Mesenchymal stem cell (in vitro differentiated cells and primary cell): ENCODE measurements at regions not wholly inside any gene's neighbourhood (a gene's known extent, or its start where the extent isn't known, plus 50 kb on each side); places are given as distances from the start of the nearest gene placed in this dataset.

Experiments
- DNase-seq: peaks from one replicate; pipeline ENCODE4 v3.0.0-alpha.2; 2013
- H2AFZ ChIP-seq: one replicate; pipeline ENCODE4 v1.6.1; 2013; ENCODE audit warnings: low read depth, mild to moderate bottlenecking, control low read depth, inconsistent platforms, low read length, moderate library complexity
- H2AK5ac ChIP-seq: 2 replicates; pipeline ENCODE4 v1.6.1; 2013; ENCODE audit warnings: low read length, moderate library complexity, mild to moderate bottlenecking, inconsistent platforms; ENCODE audit not compliant: severe bottlenecking
- H2BK120ac ChIP-seq: one replicate; pipeline ENCODE4 v1.6.1; 2013; ENCODE audit warnings: low read depth, mild to moderate bottlenecking, inconsistent platforms, low read length, moderate library complexity
- H2BK12ac ChIP-seq, 2 experiments: one replicate each; pipeline ENCODE4 v1.6.1; 2013; ENCODE audit warnings: inconsistent platforms in 2 of 2, low read length in 2 of 2, mild to moderate bottlenecking in 2 of 2, moderate library complexity in 2 of 2, control low read depth in 1 of 2
- H2BK15ac ChIP-seq: one replicate; pipeline ENCODE4 v1.6.1; 2013; ENCODE audit warnings: mild to moderate bottlenecking, low read depth, inconsistent platforms; ENCODE audit not compliant: poor library complexity, severe bottlenecking
- H2BK5ac ChIP-seq: 2 replicates; pipeline ENCODE4 v1.6.1; 2013; ENCODE audit warnings: low read depth, mild to moderate bottlenecking, low read length, control low read depth, inconsistent platforms; ENCODE audit not compliant: poor library complexity, severe bottlenecking
- H3K14ac ChIP-seq, 2 experiments: one replicate each; pipeline ENCODE4 v1.6.1; 2013; ENCODE audit warnings: inconsistent platforms in 2 of 2, low read length in 2 of 2, control low read depth in 1 of 2, mild to moderate bottlenecking in 1 of 2, moderate library complexity in 1 of 2
- H3K18ac ChIP-seq, 2 experiments: one replicate each; pipeline ENCODE4 v1.6.1; 2013; ENCODE audit warnings: inconsistent platforms in 2 of 2, low read length in 2 of 2, control low read depth in 1 of 2, low read depth in 1 of 2, mild to moderate bottlenecking in 1 of 2
- H3K23ac ChIP-seq, 2 experiments: one replicate each; pipeline ENCODE4 v1.6.1; 2013; ENCODE audit warnings: inconsistent platforms in 2 of 2, low read length in 2 of 2, mild to moderate bottlenecking in 2 of 2, moderate library complexity in 2 of 2, control low read depth in 1 of 2
- H3K27ac ChIP-seq: 2 replicates; pipeline ENCODE4 v1.5.1; 2013; ENCODE audit warnings: mild to moderate bottlenecking, moderate library complexity, low read length, control low read depth, inconsistent platforms; ENCODE audit not compliant: poor library complexity, severe bottlenecking
- H3K27me3 ChIP-seq, 2 experiments: 2 replicates each; pipeline versions ENCODE4 v1.6.1 to v1.7.0; 2013; ENCODE audit warnings: low read length in 2 of 2, mild to moderate bottlenecking in 2 of 2, moderate library complexity in 2 of 2, control low read depth in 1 of 2, inconsistent platforms in 1 of 2; ENCODE audit not compliant: control insufficient read depth in 1 of 2, insufficient read depth in 1 of 2
- H3K36me3 ChIP-seq, 2 experiments: 2 replicates each; pipeline versions ENCODE4 v1.6.1 to v1.7.0; 2013; ENCODE audit warnings: low read length in 2 of 2, control low read depth in 1 of 2, inconsistent platforms in 1 of 2, low read depth in 1 of 2, mild to moderate bottlenecking in 1 of 2; ENCODE audit not compliant: insufficient read depth in 2 of 2, control insufficient read depth in 1 of 2
- H3K4ac ChIP-seq, 2 experiments: one replicate each; pipeline ENCODE4 v1.6.1; 2013; ENCODE audit warnings: inconsistent platforms in 2 of 2, low read length in 2 of 2, mild to moderate bottlenecking in 2 of 2, moderate library complexity in 2 of 2, control low read depth in 1 of 2, low read depth in 1 of 2
- H3K4me1 ChIP-seq: 2 replicates; pipeline ENCODE4 v1.6.1; 2013; ENCODE audit warnings: low read depth, low read length, control low read depth; ENCODE audit not compliant: control insufficient read depth, insufficient read depth
- H3K4me2 ChIP-seq: 2 replicates; pipeline ENCODE4 v1.6.1; 2013; ENCODE audit warnings: low read length, mild to moderate bottlenecking, inconsistent platforms; ENCODE audit not compliant: poor library complexity, severe bottlenecking
- H3K4me3 ChIP-seq, 2 experiments: 2 replicates each; pipeline versions ENCODE4 v1.5.1 to v1.7.0; 2013; ENCODE audit warnings: low read length in 2 of 2, mild to moderate bottlenecking in 2 of 2, control low read depth in 1 of 2, low read depth in 1 of 2; ENCODE audit not compliant: insufficient read depth in 1 of 2
- H3K79me1 ChIP-seq: replicated peaks from 2 replicates; pipeline ENCODE4 v1.6.1; 2013; ENCODE audit warnings: mild to moderate bottlenecking, control low read depth, low read length, inconsistent platforms; ENCODE audit not compliant: poor library complexity, severe bottlenecking
- H3K9ac ChIP-seq: 2 replicates; pipeline ENCODE4 v1.7.0; 2013; ENCODE audit warnings: mild to moderate bottlenecking, low read length, moderate library complexity
- H3K9me3 ChIP-seq: 2 replicates; pipeline ENCODE4 v1.7.0; 2013; ENCODE audit warnings: mild to moderate bottlenecking, low read length; ENCODE audit not compliant: control insufficient read depth
- H4K8ac ChIP-seq: one replicate; pipeline ENCODE4 v1.6.1; 2013; ENCODE audit warnings: inconsistent platforms, mild to moderate bottlenecking, low read length, moderate library complexity
- H4K91ac ChIP-seq: one replicate; pipeline ENCODE4 v1.6.1; 2013; ENCODE audit warnings: mild to moderate bottlenecking, low read length, inconsistent platforms
- WGBS: methylation state at CpG from one replicate; pipeline ENCODE4 v1.1.7; 2013; ENCODE audit warnings: mixed read lengths; 5-methylcytosine and 5-hydroxymethylcytosine counted together

GRCh38 chr16:5305023-5305422, 207.4 kb upstream of the EEF2KMT start:
- Histone ChIP-seq H2BK120ac (no peak overlapping the region), H3K9ac (no peak overlapping the region), H2AFZ (no peak overlapping the region), H3K4me2 (no peak overlapping the region), H3K18ac (no peak overlapping the region), H2BK5ac (no peak overlapping the region), H3K4me1 (no peaks in the 10 kb centered on the region), H3K36me3 (no peaks in the 10 kb centered on the region), H3K4ac (no peak overlapping the region), H3K4me3 (no peak overlapping the region), H3K79me1 (no peaks in the 10 kb centered on the region), H2BK15ac (no peak overlapping the region), H2AK5ac (no peak overlapping the region), H3K27ac (no peak overlapping the region), H4K8ac (no peak overlapping the region), H3K27me3 (no peaks in the 10 kb centered on the region), H3K23ac (no peak overlapping the region), H3K14ac (no peak overlapping the region), H4K91ac (no peak overlapping the region), H2BK12ac (no peak overlapping the region), H3K9me3 (peaks cover 23% of the 10 kb centered on the region)
- 69% methylated on average over 4 of the region's 4 CpGs for WGBS
- DNase-seq: no peak

- Histone ChIP-seq H2BK120ac (no peak overlapping the region), H3K4me2 (no peak overlapping the region), H3K18ac (no peak overlapping the region), H4K8ac (no peak overlapping the region), H3K27me3 (no peaks in the 10 kb centered on the region), H3K4me3 (no peak overlapping the region), H3K9ac (no peak overlapping the region), H3K23ac (no peak overlapping the region), H2BK5ac (no peak overlapping the region), H2BK15ac (no peak overlapping the region), H3K14ac (no peak overlapping the region), H3K27ac (no peak overlapping the region), H3K79me1 (no peaks in the 10 kb centered on the region), H3K4ac (no peak overlapping the region), H4K91ac (no peak overlapping the region), H3K36me3 (no peaks in the 10 kb centered on the region), H3K4me1 (no peaks in the 10 kb centered on the region), H2BK12ac (no peak overlapping the region), H2AFZ (no peak overlapping the region), H2AK5ac (no peak overlapping the region), H3K9me3 (peaks cover 19% of the 10 kb centered on the region)
- no peak for DNase-seq
- no CpG with 5 or more reads among the region's 3 CpGs for WGBS
Measured at GRCh38 chr16:5302372-5303114, 204.9 kb upstream of the EEF2KMT start.

DNA sequence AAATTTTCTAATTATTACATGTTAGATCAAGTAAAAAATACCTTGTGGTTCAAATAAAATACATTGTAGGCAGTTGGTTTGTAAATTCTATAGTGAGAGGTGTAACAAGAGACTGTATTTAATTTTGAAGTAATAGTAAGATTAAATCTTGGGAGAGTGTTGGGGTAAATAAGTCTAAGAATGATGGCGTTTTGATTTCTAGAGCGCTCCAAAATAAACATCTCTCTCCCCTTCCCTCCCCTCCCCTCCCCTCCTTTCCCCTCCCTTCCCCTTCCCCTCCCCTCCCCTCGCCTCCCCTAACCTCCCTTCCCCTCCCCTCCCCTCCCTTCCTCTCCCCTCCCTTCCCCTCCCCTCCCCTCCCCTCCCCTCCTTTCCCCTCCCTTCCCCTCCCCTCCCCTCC, 200.6 kb upstream of the EEF2KMT start:
- Histone ChIP-seq H2BK12ac (no peak overlapping the region), H3K4me2 (no peak overlapping the region), H3K9ac (no peak overlapping the region), H3K27me3 (no peaks in the 10 kb centered on the region), H2BK5ac (no peak overlapping the region), H3K18ac (no peak overlapping the region), H4K91ac (no peak overlapping the region), H3K79me1 (no peaks in the 10 kb centered on the region), H3K4me3 (no peak overlapping the region), H2AK5ac (no peak overlapping the region), H3K27ac (no peak overlapping the region), H2AFZ (no peak overlapping the region), H2BK120ac (no peak overlapping the region), H4K8ac (no peak overlapping the region), H3K36me3 (no peaks in the 10 kb centered on the region), H3K9me3 (peaks cover 16% of the 10 kb centered on the region), H3K4ac (no peak overlapping the region), H3K23ac (no peak overlapping the region), H3K14ac (no peak overlapping the region), H3K4me1 (no peaks in the 10 kb centered on the region), H2BK15ac (no peak overlapping the region)
- no CpG with 5 or more reads among the region's 3 CpGs for WGBS
- no peak for DNase-seq

DNA sequence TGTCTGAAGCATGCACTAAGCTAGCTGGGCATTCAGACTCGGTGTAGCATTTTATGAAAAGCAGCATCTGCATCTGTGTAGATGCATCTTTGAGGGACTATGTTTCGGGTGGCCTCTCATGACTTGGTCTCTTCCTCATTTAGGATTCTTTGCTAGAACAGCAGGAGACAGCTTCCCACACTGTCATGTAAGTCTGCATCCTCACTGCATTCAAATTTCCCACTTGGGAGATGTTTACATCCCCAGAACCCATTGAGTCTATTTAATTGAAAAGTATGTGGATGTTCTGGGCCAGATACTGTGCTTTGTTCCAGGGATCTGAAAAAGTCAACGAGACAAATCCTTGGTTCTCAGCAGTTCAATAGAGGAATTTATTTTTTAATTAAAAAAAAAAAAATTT, 198.6 kb upstream of the EEF2KMT start:
- Histone ChIP-seq H3K27ac (no peak overlapping the region), H3K14ac (no peak overlapping the region), H3K4me2 (no peak overlapping the region), H3K4me3 (no peak overlapping the region), H4K8ac (no peak overlapping the region), H3K23ac (no peak overlapping the region), H3K4me1 (no peaks in the 10 kb centered on the region), H3K9me3 (peaks cover 5% of the 10 kb centered on the region), H2BK5ac (no peak overlapping the region), H2AFZ (no peak overlapping the region), H3K36me3 (no peaks in the 10 kb centered on the region), H3K9ac (no peak overlapping the region), H3K27me3 (no peaks in the 10 kb centered on the region), H4K91ac (no peak overlapping the region), H2AK5ac (no peak overlapping the region), H3K18ac (no peak overlapping the region), H2BK120ac (no peak overlapping the region), H2BK15ac (no peak overlapping the region), H2BK12ac (no peak overlapping the region), H3K4ac (no peak overlapping the region), H3K79me1 (no peaks in the 10 kb centered on the region)
- no peak for DNase-seq
- 47% methylated on average over 2 of the region's 3 CpGs for WGBS
